Prostate gland (tissue), 2 donors: ENCODE measurements at regions not wholly inside any gene's neighbourhood (a gene's known extent, or its start where the extent isn't known, plus 50 kb on each side); places are given as distances from the start of the nearest gene placed in this dataset.

Source experiments
- POLR2A ChIP-seq: fragments of 450-650 bp; IDR thresholded peaks from one replicate; pipeline ENCODE4 v1.6.1; 2016; ENCODE audit warnings: antibody characterized with exemption, mild to moderate bottlenecking
- POLR2AphosphoS5 ChIP-seq: sonication (generic); formaldehyde crosslinking; IDR thresholded peaks from one replicate; pipeline ENCODE4 v1.6.1; 2017; ENCODE audit warnings: antibody characterized with exemption
- TF ChIP-seq, protein P1 (sequence below), 4 experiments: fragments of 200-600 bp in 2 of 4; fragments of 450-650 bp in 2 of 4; sonication (generic) in 2 of 4; IDR thresholded peaks; 1 replicate in 3 of 4; 2 replicates in 1 of 4; pipeline ENCODE4 v1.5.1; 2016 to 2019; ENCODE audit warnings: antibody characterized with exemption in 4 of 4, mild to moderate bottlenecking in 2 of 4, moderate library complexity in 2 of 4

DNA sequence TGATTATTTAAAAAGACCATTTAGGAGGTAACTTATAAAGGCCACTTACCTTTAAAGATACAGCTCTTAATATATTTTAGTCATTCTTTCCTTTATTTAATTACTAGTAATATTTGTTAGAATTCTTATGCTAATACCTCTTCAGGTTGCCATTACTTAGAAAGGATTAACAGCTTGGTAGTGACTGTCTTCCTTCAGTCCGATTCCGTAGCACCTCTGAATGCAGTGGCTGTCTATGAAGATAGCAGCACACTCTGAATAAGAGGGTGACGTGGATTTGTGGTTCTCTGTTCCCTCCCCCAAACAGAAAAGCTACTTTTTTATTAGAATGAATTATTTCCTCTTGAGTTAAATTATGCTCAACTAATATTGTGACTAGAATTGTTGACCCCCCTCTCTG, 92.6 kb upstream of the TENM3 start:
- TF ChIP-seq, protein P1, sequence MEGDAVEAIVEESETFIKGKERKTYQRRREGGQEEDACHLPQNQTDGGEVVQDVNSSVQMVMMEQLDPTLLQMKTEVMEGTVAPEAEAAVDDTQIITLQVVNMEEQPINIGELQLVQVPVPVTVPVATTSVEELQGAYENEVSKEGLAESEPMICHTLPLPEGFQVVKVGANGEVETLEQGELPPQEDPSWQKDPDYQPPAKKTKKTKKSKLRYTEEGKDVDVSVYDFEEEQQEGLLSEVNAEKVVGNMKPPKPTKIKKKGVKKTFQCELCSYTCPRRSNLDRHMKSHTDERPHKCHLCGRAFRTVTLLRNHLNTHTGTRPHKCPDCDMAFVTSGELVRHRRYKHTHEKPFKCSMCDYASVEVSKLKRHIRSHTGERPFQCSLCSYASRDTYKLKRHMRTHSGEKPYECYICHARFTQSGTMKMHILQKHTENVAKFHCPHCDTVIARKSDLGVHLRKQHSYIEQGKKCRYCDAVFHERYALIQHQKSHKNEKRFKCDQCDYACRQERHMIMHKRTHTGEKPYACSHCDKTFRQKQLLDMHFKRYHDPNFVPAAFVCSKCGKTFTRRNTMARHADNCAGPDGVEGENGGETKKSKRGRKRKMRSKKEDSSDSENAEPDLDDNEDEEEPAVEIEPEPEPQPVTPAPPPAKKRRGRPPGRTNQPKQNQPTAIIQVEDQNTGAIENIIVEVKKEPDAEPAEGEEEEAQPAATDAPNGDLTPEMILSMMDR (IDR thresholded peaks at IDR 0.05), result no peak
- TF ChIP-seq POLR2AphosphoS5 (no peak), POLR2A (no peak)
